Calu3 (cell line): ENCODE measurements at regions not wholly inside any gene's neighbourhood (a gene's known extent, or its start where the extent isn't known, plus 50 kb on each side); places are given as distances from the start of the nearest gene placed in this dataset.

Experiments used
- BruUV-seq: library from RNA; stranded (reverse); fragments of 400-500 nt; replicated peaks from 2 replicates; lab custom pipeline; 2021; lab: Mats Ljungman, UMichigan
- CTCF ChIA-PET: fragments of 300-600 bp; sonication (Branson Sonifier 250); formaldehyde crosslinking; loops from one replicate; lab custom pipeline; 2022; ENCODE audit warnings: antibody characterized with exemption; lab: Charles Lee
- DNase-seq: peaks from one replicate; pipeline ENCODE4 v3.0.0; 2022
- H3K27ac Mint-ChIP-seq: one replicate; pipeline ENCODE4 v1.8.0; 2022; ENCODE audit warnings: mixed read lengths; ENCODE audit not compliant: unreplicated experiment
- H3K27me3 Mint-ChIP-seq: one replicate; pipeline ENCODE4 v1.8.0; 2022; ENCODE audit warnings: mixed read lengths; ENCODE audit not compliant: unreplicated experiment
- H3K36me3 Mint-ChIP-seq: one replicate; pipeline ENCODE4 v1.8.0; 2022; ENCODE audit warnings: mild to moderate bottlenecking, moderate library complexity, mixed read lengths; ENCODE audit not compliant: insufficient read depth, unreplicated experiment
- H3K4me1 Mint-ChIP-seq: one replicate; pipeline ENCODE4 v1.8.0; 2022; ENCODE audit warnings: mild to moderate bottlenecking, low read depth, mixed read lengths; ENCODE audit not compliant: unreplicated experiment
- H3K4me3 Mint-ChIP-seq: one replicate; pipeline ENCODE4 v1.8.0; 2022; ENCODE audit warnings: mild to moderate bottlenecking, low read depth, moderate library complexity, mixed read lengths; ENCODE audit not compliant: unreplicated experiment
- H3K9me3 Mint-ChIP-seq: one replicate; pipeline ENCODE4 v1.8.0; 2022; ENCODE audit warnings: low read depth, mixed read lengths; ENCODE audit not compliant: unreplicated experiment
- intact Hi-C: fragments of 100-400 bp; cut with micrococcal nuclease; formaldehyde crosslinking; loops from one replicate; pipeline ENCODE4 v1.10.0; 2022; ENCODE audit not compliant: unreplicated experiment
- TF ChIP-seq, protein P1 (sequence below): fragments of 200-600 bp; IDR thresholded peaks from one replicate; pipeline ENCODE4 v1.8.0; 2022; ENCODE audit warnings: antibody characterized with exemption; ENCODE audit not compliant: unreplicated experiment

DNA sequence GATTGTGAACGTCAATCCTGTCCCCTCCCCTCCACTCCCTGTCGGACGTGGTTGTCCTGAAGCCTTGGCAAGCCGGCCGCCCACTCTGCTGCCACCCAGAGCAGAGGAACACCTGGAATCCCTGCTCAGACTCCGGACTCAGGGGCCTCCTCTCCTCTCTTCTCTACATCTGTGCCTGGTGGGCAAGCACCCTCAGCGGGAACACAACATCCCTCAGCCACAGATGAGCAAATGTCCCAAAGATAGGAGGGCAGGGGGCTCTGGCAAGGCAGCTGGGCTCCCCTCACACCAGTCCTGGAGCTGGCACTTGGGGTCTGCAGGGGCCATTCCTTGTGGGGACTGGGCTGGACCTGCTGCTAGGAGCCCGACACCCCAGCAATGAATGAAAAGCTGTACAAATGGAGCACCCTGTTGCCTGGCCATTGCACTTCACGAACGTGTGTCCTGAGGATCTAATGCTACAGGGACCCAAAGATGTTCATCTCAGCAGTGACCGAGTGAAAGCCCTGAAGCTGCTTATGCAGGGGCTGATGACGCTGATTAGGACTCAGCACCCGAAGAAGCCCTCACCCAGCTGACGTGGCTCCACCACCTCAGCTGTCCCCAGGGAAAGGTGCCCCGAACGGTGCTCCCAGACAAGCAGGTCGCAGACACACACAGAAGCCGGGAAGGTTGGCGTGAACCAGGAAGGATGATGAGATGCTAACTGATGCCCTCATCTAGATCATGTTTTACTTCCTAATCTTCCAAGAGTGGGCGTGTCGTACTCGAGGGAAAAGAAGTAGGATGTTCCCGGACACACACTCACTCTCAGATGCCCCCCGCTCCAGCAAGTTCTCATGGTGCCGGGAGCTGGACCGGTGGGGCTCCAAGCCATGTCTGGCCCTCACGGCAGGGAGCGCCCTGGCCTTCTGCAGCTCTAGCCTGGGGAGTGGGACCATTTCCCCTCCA is 177.0 kb upstream of the PPP1R26 start:
- DNase-seq, result no peak
- intact Hi-C loops, result no loop called here
- H3K4me1 Mint-ChIP-seq, result no peaks in the 10 kb centered on the region
- no peak overlapping the region for H3K4me3 Mint-ChIP-seq
- no TSS peak for BruUV-seq
- CTCF ChIA-PET, result no interaction called here
- TF ChIP-seq, protein P1, sequence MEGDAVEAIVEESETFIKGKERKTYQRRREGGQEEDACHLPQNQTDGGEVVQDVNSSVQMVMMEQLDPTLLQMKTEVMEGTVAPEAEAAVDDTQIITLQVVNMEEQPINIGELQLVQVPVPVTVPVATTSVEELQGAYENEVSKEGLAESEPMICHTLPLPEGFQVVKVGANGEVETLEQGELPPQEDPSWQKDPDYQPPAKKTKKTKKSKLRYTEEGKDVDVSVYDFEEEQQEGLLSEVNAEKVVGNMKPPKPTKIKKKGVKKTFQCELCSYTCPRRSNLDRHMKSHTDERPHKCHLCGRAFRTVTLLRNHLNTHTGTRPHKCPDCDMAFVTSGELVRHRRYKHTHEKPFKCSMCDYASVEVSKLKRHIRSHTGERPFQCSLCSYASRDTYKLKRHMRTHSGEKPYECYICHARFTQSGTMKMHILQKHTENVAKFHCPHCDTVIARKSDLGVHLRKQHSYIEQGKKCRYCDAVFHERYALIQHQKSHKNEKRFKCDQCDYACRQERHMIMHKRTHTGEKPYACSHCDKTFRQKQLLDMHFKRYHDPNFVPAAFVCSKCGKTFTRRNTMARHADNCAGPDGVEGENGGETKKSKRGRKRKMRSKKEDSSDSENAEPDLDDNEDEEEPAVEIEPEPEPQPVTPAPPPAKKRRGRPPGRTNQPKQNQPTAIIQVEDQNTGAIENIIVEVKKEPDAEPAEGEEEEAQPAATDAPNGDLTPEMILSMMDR, result no peak
- no peaks in the 10 kb centered on the region for H3K36me3 Mint-ChIP-seq
- peaks cover 8% of the 10 kb centered on the region for H3K9me3 Mint-ChIP-seq
- peaks cover 83% of the 10 kb centered on the region for H3K27me3 Mint-ChIP-seq
- H3K27ac Mint-ChIP-seq, result no peak overlapping the region

DNA sequence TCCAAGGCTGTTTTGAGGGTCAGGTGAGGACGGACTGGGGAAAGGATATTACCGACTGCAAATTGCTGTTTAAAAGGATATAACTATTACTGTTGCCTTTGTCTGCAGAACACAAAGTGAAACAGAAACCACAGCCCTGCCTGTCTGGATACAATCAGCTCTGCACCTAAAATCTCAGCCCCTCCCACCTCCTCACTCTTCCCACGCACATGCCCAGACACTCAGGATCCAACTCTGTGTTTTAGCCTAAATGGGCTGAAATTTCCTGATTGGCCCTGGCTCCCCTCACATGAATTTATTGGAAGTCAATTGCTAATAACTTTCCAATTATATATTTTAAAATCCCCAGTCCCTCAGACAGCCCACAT is 176.3 kb upstream of the PPP1R26 start:
- Mint-ChIP-seq H3K36me3 (no peaks in the 10 kb centered on the region), H3K4me1 (no peaks in the 10 kb centered on the region), H3K27me3 (peaks cover 78% of the 10 kb centered on the region), H3K27ac (no peak overlapping the region), H3K9me3 (peaks cover 8% of the 10 kb centered on the region), H3K4me3 (no peak overlapping the region)
- CTCF ChIA-PET, result no interaction called here
- no peak for DNase-seq
- intact Hi-C loops, result no loop called here
- BruUV-seq, result no TSS peak
- TF ChIP-seq, protein P1, result no peak

DNA sequence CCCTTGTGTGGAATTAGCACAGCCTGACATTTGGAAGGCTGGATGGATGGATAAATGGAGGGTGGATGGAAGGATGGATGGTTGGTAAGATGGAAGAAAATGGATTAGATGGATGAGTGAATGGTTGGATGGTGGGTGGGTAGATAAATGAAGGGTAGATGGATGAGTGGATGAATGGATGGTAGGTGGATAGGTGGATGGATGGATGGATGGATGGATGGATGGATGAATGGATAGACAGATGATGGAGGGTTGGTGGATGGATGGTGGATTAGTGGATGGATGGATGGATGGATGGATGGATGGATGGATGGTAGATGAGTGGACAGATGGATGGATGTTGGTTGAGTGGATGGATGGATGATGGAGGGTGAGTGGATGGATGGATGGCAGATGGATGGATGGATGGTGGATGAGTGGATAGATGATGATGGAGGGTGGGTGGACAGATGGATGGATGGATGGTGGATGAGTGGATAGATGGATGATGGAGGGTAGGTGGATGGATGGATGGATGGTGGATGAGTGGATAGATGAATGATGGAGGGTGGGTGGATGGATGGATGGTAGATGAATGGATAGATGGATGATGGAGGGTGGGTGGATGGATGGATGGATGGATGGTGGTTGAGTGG is 175.6 kb upstream of the PPP1R26 start:
- Mint-ChIP-seq H3K27me3 (peaks cover 77% of the 10 kb centered on the region), H3K27ac (no peak overlapping the region), H3K4me1 (no peaks in the 10 kb centered on the region), H3K4me3 (no peak overlapping the region), H3K9me3 (peaks cover 8% of the 10 kb centered on the region), H3K36me3 (no peaks in the 10 kb centered on the region)
- intact Hi-C loops, result no loop called here
- TF ChIP-seq, protein P1, result no peak
- BruUV-seq, result no TSS peak
- DNase-seq, result no peak
- CTCF ChIA-PET, result no interaction called here

DNA sequence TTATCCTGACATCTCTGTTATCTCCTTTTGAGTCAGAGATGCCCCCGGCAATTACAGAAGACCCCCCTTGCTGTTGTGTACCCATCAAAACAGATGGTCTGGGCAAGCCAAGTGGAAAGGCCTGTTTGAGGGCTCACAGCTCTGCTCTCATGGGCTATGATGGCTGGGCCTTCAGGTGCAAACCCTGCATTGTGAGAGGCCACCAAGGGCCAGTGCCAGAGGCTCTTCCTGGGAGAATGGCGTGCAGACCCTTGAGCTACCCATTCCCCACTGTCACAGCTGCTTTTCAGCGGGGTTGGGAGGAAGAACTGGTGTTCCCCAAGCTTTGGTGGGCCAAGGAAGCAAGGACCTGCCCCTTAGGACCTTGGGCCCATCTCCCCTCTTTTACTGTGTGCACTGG is 174.7 kb upstream of the PPP1R26 start:
- no peak for DNase-seq
- no peaks in the 10 kb centered on the region for H3K4me1 Mint-ChIP-seq
- H3K27ac Mint-ChIP-seq, result no peak overlapping the region
- H3K9me3 Mint-ChIP-seq, result peaks cover 8% of the 10 kb centered on the region
- CTCF ChIA-PET, result no interaction called here
- no peaks in the 10 kb centered on the region for H3K36me3 Mint-ChIP-seq
- TF ChIP-seq, protein P1, result no peak
- H3K4me3 Mint-ChIP-seq, result no peak overlapping the region
- intact Hi-C loops, result no loop called here
- BruUV-seq, result no TSS peak
- peaks cover 77% of the 10 kb centered on the region for H3K27me3 Mint-ChIP-seq
